ENCODE measurements at regions not wholly inside any gene's neighbourhood (a gene's known extent, or its start where the extent isn't known, plus 50 kb on each side); places are given as distances from the start of the nearest gene placed in this dataset.
"Not testable (repeated sequence)": the region's sequence is repeated elsewhere in the genome, so short reads cannot be mapped to it uniquely, and the experiment has no call there.

- TF ChIP-seq POLR2A (IDR thresholded peaks at IDR 0.05) (no peak), CTCF (IDR thresholded peaks at IDR 0.05) (no peak)
- DNase-seq: no peak
- H3K4me1 ChIP-seq: no peaks in the 10 kb centered on the region
- H3K9me3 ChIP-seq: no peaks in the 10 kb centered on the region
- H3K27ac ChIP-seq: no peak overlapping the region
- H3K36me3 ChIP-seq: no peaks in the 10 kb centered on the region
- no peaks in the 10 kb centered on the region for H3K27me3 ChIP-seq
- WGBS, 2 donors: 78 to 100% methylated on average over 2 of the region's 2 CpGs
- H3K4me3 ChIP-seq (replicated peaks in 1 of 3): no peak overlapping the region
- intact Hi-C loops (cut with DNase I): no loop called here
Observed at GRCh38 chr4:100633269-100633668, 115.4 kb upstream of the EMCN start.

GRCh38 chr4:100632163-100632562 lies 114.3 kb upstream of the EMCN start:
- no peaks in the 10 kb centered on the region for H3K9me3 ChIP-seq
- H3K27me3 ChIP-seq: no peaks in the 10 kb centered on the region
- no peak overlapping the region for H3K4me3 ChIP-seq (replicated peaks in 1 of 3)
- DNase-seq: no peak
- no peak for TF ChIP-seq POLR2A (IDR thresholded peaks at IDR 0.05)
- TF ChIP-seq CTCF (IDR thresholded peaks at IDR 0.05): no peak
- H3K27ac ChIP-seq: no peak overlapping the region
- H3K36me3 ChIP-seq: no peaks in the 10 kb centered on the region
- no peaks in the 10 kb centered on the region for H3K4me1 ChIP-seq
- WGBS, 2 donors: 76 to 96% methylated on average over 2 of the region's 2 CpGs
- intact Hi-C loops (cut with DNase I): no loop called here

GRCh38 chr4:100631281-100631968 lies 113.6 kb upstream of the EMCN start:
- 76 to 80% methylated on average over 3 of the region's 3 CpGs for WGBS, 2 donors

GRCh38 chr4:100630341-100630740 lies 112.5 kb upstream of the EMCN start:
- no peaks in the 10 kb centered on the region for H3K4me1 ChIP-seq
- TF ChIP-seq POLR2A (IDR thresholded peaks at IDR 0.05) (no peak), CTCF (IDR thresholded peaks at IDR 0.05) (no peak)
- no peak overlapping the region for H3K27ac ChIP-seq
- H3K9me3 ChIP-seq: no peaks in the 10 kb centered on the region
- no peak for DNase-seq
- H3K27me3 ChIP-seq: no peaks in the 10 kb centered on the region
- H3K4me3 ChIP-seq (replicated peaks in 1 of 3): no peak overlapping the region
- intact Hi-C loops (cut with DNase I): no loop called here
- H3K36me3 ChIP-seq: no peaks in the 10 kb centered on the region

More at GRCh38 chr4:100631281-100631968, 113.6 kb upstream of the EMCN start:
- H3K9me3 ChIP-seq: no peaks in the 10 kb centered on the region
- no peak for TF ChIP-seq CTCF (IDR thresholded peaks at IDR 0.05)
- no peak for TF ChIP-seq POLR2A (IDR thresholded peaks at IDR 0.05)
- H3K4me1 ChIP-seq: no peaks in the 10 kb centered on the region
- H3K36me3 ChIP-seq: no peaks in the 10 kb centered on the region
- no peak for DNase-seq
- H3K27ac ChIP-seq: no peak overlapping the region
- no peak overlapping the region for H3K4me3 ChIP-seq (replicated peaks in 1 of 3)
- no peaks in the 10 kb centered on the region for H3K27me3 ChIP-seq
- intact Hi-C loops (cut with DNase I): no loop called here

- DNase-seq: no peak
- TF ChIP-seq CTCF (IDR thresholded peaks at IDR 0.05): no peak
- no peak for TF ChIP-seq POLR2A (IDR thresholded peaks at IDR 0.05)
- 89% methylated on average over 1 of the region's 1 CpG for WGBS, 2 donors
- no peaks in the 10 kb centered on the region for H3K27me3 ChIP-seq
- H3K9me3 ChIP-seq: no peaks in the 10 kb centered on the region
- no peaks in the 10 kb centered on the region for H3K4me1 ChIP-seq
- no peaks in the 10 kb centered on the region for H3K36me3 ChIP-seq
- intact Hi-C loops (cut with DNase I): no loop called here
- H3K4me3 ChIP-seq (replicated peaks in 1 of 3): no peak overlapping the region
- H3K27ac ChIP-seq: no peak overlapping the region
Observed at GRCh38 chr4:100609810-100610209, 92.0 kb upstream of the EMCN start.

- DNase-seq; H3K36me3 ChIP-seq; H3K4me3 ChIP-seq (replicated peaks in 1 of 3); H3K27ac ChIP-seq; H3K9me3 ChIP-seq; H3K27me3 ChIP-seq; intact Hi-C loops (cut with DNase I); H3K4me1 ChIP-seq: not testable (repeated sequence)
- WGBS, 2 donors: 95 to 96% methylated on average over 6 to 11 of the region's 19 CpGs
Observed at GRCh38 chr4:100608651-100609050, 90.8 kb upstream of the EMCN start.

Data from thyroid gland (tissue), 4 donors.